ENCODE measurements at regions not wholly inside any gene's neighbourhood (a gene's known extent, or its start where the extent isn't known, plus 50 kb on each side); places are given as distances from the start of the nearest gene placed in this dataset.

GRCh38 chr1:228955691-228956090 is 220.4 kb downstream of the RHOU start:
- Histone ChIP-seq H3K9me3 (no peaks in the 10 kb centered on the region), H3K4me1 (no peaks in the 10 kb centered on the region), H3K36me3 (no peaks in the 10 kb centered on the region), H3K4me3 (no peak overlapping the region), H3K27me3 (no peaks in the 10 kb centered on the region), H3K27ac (no peak overlapping the region)
- DNase-seq (ENCODE audit: low spot score in 2 of 2): no peak
- intact Hi-C loops (cut with DNase I; ENCODE audit: low total_unique reads): no loop called here
- no peak for TF ChIP-seq POLR2A (IDR thresholded peaks at IDR 0.05)
- no peak for TF ChIP-seq CTCF (IDR thresholded peaks at IDR 0.05)
- TF ChIP-seq POLR2AphosphoS5 (IDR thresholded peaks at IDR 0.05): no peak

DNA sequence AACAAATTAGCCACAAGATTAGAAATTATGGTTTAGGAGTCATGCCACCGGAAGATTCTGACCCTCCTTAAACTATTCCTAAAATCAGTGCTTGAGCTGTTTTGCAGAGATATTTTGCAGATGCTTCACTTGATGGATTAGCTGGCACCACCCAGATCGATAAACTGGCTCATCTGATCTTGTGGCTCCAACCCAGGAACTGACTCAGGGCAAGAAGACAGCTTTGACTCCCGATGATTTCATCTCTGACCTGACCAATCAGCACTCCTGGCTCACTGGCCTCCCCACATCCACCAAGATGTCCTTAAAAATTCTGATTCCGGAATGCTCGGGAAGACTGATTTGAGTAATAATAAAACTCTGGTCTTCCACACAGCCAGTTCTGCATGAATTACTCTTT is 221.6 kb downstream of the RHOU start:
- intact Hi-C loops (cut with DNase I; ENCODE audit: low total_unique reads): no loop called here
- H3K27me3 ChIP-seq: no peaks in the 10 kb centered on the region
- no peaks in the 10 kb centered on the region for H3K4me1 ChIP-seq
- H3K36me3 ChIP-seq: no peaks in the 10 kb centered on the region
- H3K27ac ChIP-seq: no peak overlapping the region
- DNase-seq (ENCODE audit: low spot score in 2 of 2): no peak
- H3K9me3 ChIP-seq: no peaks in the 10 kb centered on the region
- no peak for TF ChIP-seq POLR2AphosphoS5 (IDR thresholded peaks at IDR 0.05)
- no peak for TF ChIP-seq POLR2A (IDR thresholded peaks at IDR 0.05)
- no peak for TF ChIP-seq CTCF (IDR thresholded peaks at IDR 0.05)
- H3K4me3 ChIP-seq: no peak overlapping the region

- Histone ChIP-seq H3K4me1 (no peaks in the 10 kb centered on the region), H3K27me3 (no peaks in the 10 kb centered on the region), H3K36me3 (no peaks in the 10 kb centered on the region), H3K9me3 (no peaks in the 10 kb centered on the region), H3K27ac (no peak overlapping the region), H3K4me3 (no peak overlapping the region)
- no peak for DNase-seq (ENCODE audit: low spot score in 2 of 2)
- TF ChIP-seq POLR2AphosphoS5 (IDR thresholded peaks at IDR 0.05) (no peak), POLR2A (IDR thresholded peaks at IDR 0.05) (no peak), CTCF (IDR thresholded peaks at IDR 0.05) (no peak)
- intact Hi-C loops (cut with DNase I; ENCODE audit: low total_unique reads): no loop called here
These were observed 222.3 kb downstream of the RHOU start for GRCh38 chr1:228957535-228957934.

GRCh38 chr1:228958121-228958520 is 222.8 kb downstream of the RHOU start:
- intact Hi-C loops (cut with DNase I; ENCODE audit: low total_unique reads): no loop called here
- H3K27ac ChIP-seq: no peak overlapping the region
- DNase-seq (ENCODE audit: low spot score in 2 of 2): no peak
- no peak for TF ChIP-seq CTCF (IDR thresholded peaks at IDR 0.05)
- no peak for TF ChIP-seq POLR2AphosphoS5 (IDR thresholded peaks at IDR 0.05)
- no peak for TF ChIP-seq POLR2A (IDR thresholded peaks at IDR 0.05)
- no peaks in the 10 kb centered on the region for H3K36me3 ChIP-seq
- H3K4me1 ChIP-seq: no peaks in the 10 kb centered on the region
- H3K27me3 ChIP-seq: no peaks in the 10 kb centered on the region
- no peaks in the 10 kb centered on the region for H3K9me3 ChIP-seq
- H3K4me3 ChIP-seq: no peak overlapping the region

DNA sequence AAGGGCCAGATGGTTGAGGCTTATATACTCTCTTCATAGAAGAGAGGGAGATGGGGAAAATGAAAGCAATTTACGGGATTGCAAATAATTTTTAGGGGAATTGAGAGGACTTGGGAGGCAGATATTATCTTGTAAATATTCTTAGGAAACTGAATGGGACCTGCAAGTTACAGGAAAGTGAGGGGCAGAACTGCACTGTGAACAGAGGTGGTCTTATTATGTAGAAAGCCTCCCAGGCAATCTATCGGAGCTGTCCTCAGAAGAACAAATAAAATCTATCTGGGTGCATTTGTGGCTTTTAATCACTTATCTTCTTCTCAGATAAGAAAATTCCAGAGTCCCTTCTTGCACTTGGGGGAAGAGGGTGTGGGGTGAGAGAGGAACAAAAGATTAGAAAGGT is 223.5 kb downstream of the RHOU start:
- H3K4me3 ChIP-seq: no peak overlapping the region
- no peaks in the 10 kb centered on the region for H3K4me1 ChIP-seq
- TF ChIP-seq CTCF (IDR thresholded peaks at IDR 0.05): no peak
- no peak for TF ChIP-seq POLR2A (IDR thresholded peaks at IDR 0.05)
- TF ChIP-seq POLR2AphosphoS5 (IDR thresholded peaks at IDR 0.05): no peak
- intact Hi-C loops (cut with DNase I; ENCODE audit: low total_unique reads): no loop called here
- no peaks in the 10 kb centered on the region for H3K9me3 ChIP-seq
- no peak for DNase-seq (ENCODE audit: low spot score in 2 of 2)
- H3K27me3 ChIP-seq: no peaks in the 10 kb centered on the region
- H3K36me3 ChIP-seq: no peaks in the 10 kb centered on the region
- no peak overlapping the region for H3K27ac ChIP-seq

All from breast epithelium (tissue), 4 donors.